BJ (cell line): ENCODE measurements at regions not wholly inside any gene's neighbourhood (a gene's known extent, or its start where the extent isn't known, plus 50 kb on each side); places are given as distances from the start of the nearest gene placed in this dataset.

Source experiments
- CTCF ChIA-PET: fragments of 350-600 bp; formaldehyde crosslinking; extraction: SDS; loops from one replicate; lab custom pipeline; 2021; ENCODE audit warnings: antibody characterized with exemption, inconsistent platforms; lab: Yijun Ruan, JAX
- POLR2A ChIA-PET: fragments of 300-600 bp; sonication (Branson Sonifier 250); formaldehyde crosslinking; extraction: SDS; loops from one replicate; lab custom pipeline; 2021; ENCODE audit warnings: antibody characterized with exemption; lab: Charles Lee
- DNase-seq: peaks from one replicate; pipeline ENCODE4 v3.0.0-alpha.2; 2011; ENCODE audit warnings: low read depth
- H3K27me3 ChIP-seq: 2 replicates; pipeline ENCODE4 v1.6.0; 2011; ENCODE audit warnings: low read length; ENCODE audit not compliant: control insufficient read depth, insufficient read depth
- H3K36me3 ChIP-seq: 2 replicates; pipeline ENCODE4 v1.5.1; 2011; ENCODE audit warnings: low read length; ENCODE audit not compliant: control insufficient read depth, insufficient read depth
- H3K4me3 ChIP-seq: 2 replicates; pipeline ENCODE4 v1.5.1; 2011; ENCODE audit warnings: low read depth, mild to moderate bottlenecking, control low read depth, low read length
- TF ChIP-seq, protein P1 (sequence below): IDR thresholded peaks from 2 replicates; pipeline ENCODE4 v1.5.1; 2011; ENCODE audit warnings: low read depth, mild to moderate bottlenecking, control low read depth, inconsistent platforms, low read length, moderate library complexity; ENCODE audit not compliant: insufficient read depth

DNA sequence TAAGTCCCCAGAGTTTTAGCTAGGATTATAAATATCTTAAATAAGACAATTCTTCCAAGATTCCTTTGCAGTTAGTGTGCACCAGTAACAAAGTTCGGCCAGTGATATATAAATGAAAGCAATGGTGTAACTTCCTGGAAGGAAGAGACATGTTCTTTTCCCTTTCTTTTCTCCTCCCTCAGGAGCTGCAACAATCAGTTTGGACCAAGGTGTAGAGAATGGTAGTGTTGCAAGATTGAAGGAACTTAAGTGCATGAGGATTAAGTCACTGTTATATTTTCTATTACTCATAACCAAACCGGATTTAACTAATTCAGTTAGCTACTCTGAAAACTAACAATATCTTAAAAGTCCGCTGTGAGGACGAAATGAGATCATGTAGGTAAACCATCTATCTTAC, 68.9 kb upstream of the KCNJ16 start:
- POLR2A ChIA-PET: no interaction called here
- no peak overlapping the region for H3K4me3 ChIP-seq
- CTCF ChIA-PET: no interaction called here

DNA sequence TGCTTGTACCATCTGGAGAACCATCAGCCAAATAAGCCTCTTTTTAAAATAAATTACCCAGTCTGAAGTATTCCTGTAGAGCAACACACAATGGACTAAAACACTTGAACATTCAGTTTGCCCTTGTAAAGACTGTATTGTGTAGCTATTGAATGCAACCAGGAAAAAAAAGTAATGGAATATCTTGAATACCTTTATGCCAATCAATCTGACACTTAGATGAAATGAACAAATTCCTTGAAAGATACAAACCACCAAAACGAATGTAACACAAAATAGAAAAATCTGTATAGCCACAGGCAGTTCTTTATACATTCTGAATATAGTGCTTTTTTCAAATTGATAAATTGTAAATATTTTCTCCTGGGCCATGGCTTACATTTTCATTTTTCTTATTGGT, 63.3 kb upstream of the KCNJ16 start:
- Histone ChIP-seq H3K4me3 (no peak overlapping the region), H3K27me3 (no peaks in the 10 kb centered on the region), H3K36me3 (no peaks in the 10 kb centered on the region)
- POLR2A ChIA-PET: no interaction called here
- DNase-seq: no peak
- TF ChIP-seq, protein P1, sequence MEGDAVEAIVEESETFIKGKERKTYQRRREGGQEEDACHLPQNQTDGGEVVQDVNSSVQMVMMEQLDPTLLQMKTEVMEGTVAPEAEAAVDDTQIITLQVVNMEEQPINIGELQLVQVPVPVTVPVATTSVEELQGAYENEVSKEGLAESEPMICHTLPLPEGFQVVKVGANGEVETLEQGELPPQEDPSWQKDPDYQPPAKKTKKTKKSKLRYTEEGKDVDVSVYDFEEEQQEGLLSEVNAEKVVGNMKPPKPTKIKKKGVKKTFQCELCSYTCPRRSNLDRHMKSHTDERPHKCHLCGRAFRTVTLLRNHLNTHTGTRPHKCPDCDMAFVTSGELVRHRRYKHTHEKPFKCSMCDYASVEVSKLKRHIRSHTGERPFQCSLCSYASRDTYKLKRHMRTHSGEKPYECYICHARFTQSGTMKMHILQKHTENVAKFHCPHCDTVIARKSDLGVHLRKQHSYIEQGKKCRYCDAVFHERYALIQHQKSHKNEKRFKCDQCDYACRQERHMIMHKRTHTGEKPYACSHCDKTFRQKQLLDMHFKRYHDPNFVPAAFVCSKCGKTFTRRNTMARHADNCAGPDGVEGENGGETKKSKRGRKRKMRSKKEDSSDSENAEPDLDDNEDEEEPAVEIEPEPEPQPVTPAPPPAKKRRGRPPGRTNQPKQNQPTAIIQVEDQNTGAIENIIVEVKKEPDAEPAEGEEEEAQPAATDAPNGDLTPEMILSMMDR: no peak
- CTCF ChIA-PET: interaction anchor here (0.6 kb wide), 1 partner anchor 76 kb away, joined by 3 read pairs; no protein-coding TSS in a partner anchor

More for the DNA sequence above, 68.9 kb upstream of the KCNJ16 start:
- H3K36me3 ChIP-seq: no peaks in the 10 kb centered on the region
- DNase-seq: no peak
- TF ChIP-seq, protein P1: no peak
- H3K27me3 ChIP-seq: no peaks in the 10 kb centered on the region

DNA sequence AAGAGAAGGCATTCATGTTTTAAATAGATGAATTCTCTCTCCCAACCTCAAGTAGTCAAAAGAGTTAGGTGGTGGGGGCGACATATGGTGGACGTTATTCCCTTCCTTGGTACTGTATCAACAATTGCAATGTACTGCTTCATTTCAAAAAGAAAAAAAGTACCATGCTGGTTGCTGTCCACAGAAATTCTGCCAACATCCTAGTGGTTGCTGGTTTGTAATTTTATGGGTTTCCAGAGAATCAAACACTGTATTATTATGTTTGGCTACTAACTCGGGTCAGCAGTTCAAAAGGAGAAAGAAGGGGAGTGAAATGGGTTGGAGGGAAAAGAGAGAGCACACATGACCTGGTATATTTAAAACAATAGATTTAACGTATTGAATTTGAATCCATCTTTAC, 61.1 kb upstream of the KCNJ16 start:
- Histone ChIP-seq H3K4me3 (no peak overlapping the region), H3K27me3 (no peaks in the 10 kb centered on the region), H3K36me3 (no peaks in the 10 kb centered on the region)
- ChIA-PET CTCF (no interaction called here), POLR2A (no interaction called here)
- TF ChIP-seq, protein P1: no peak
- DNase-seq: no peak

DNA sequence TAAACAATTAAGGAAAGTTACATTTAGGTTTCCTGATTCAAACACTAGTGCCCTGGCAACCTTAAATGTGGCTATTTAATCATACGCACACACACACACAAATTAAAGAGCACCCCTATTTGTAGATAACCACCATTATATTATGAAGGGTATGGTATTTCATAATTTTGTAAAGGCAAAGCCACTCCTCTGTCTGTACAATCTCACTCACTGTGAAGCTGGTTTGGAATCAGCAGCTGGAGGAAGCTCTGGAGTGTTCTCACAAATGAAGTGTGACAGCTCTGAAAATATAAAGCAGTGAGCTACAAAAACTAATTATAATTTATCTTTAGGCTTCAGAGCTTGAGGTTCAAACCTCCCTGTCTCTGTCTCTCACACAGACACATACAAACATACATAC, 57.9 kb upstream of the KCNJ16 start:
- TF ChIP-seq, protein P1: no peak
- CTCF ChIA-PET: interaction anchor here (1.1 to 1.3 kb wide), 2 partner anchors 11 to 13 kb away, joined by 3 to 4 read pairs; no protein-coding TSS in a partner anchor
- Histone ChIP-seq H3K36me3 (no peaks in the 10 kb centered on the region), H3K27me3 (no peaks in the 10 kb centered on the region), H3K4me3 (no peak overlapping the region)
- POLR2A ChIA-PET: no interaction called here
- DNase-seq: no peak

DNA sequence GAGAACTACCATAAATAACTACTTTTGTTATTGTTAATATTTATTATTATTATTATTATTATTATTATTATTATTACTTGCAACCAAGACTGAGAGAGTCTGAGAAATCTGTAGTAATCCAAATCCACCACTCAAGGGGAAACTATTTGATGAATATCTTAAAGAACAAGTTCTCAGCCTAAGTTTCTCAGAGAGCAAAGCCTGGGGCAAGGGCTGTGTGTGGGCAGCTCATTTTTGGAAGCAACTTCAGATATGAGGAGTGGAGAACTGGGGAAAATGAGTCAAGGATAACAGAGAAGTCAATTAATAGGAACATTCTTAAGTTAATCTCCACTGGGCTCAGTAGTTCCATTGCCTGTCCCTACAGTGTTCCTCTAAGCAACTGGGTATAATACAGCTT, 57.1 kb upstream of the KCNJ16 start:
- no peak for DNase-seq
- POLR2A ChIA-PET: no interaction called here
- H3K27me3 ChIP-seq: no peaks in the 10 kb centered on the region
- H3K4me3 ChIP-seq: no peak overlapping the region
- no peaks in the 10 kb centered on the region for H3K36me3 ChIP-seq
- CTCF ChIA-PET: interaction anchor here (0.6 to 1.3 kb wide), 3 partner anchors 10 to 13 kb away, joined by 3 to 4 read pairs (median 3); no protein-coding TSS in a partner anchor
- TF ChIP-seq, protein P1: no peak
